Hepatocyte (in vitro differentiated cells): ENCODE measurements at regions not wholly inside any gene's neighbourhood (a gene's known extent, or its start where the extent isn't known, plus 50 kb on each side); places are given as distances from the start of the nearest gene placed in this dataset.

ENCODE experiments used
- CTCF ChIP-seq: fragments of 200-600 bp; sonication (generic); IDR thresholded peaks from 2 replicates; pipeline ENCODE4 v1.5.1; 2016; ENCODE audit warnings: antibody characterized with exemption, mild to moderate bottlenecking; ENCODE audit not compliant: poor library complexity
- EZH2 ChIP-seq: fragments of 200-600 bp; sonication (generic); IDR thresholded peaks from 2 replicates; pipeline ENCODE4 v1.6.1; 2016; ENCODE audit warnings: antibody characterized with exemption, mild to moderate bottlenecking, borderline replicate concordance
- EZH2phosphoT487 ChIP-seq: fragments of 200-600 bp; sonication (generic); IDR thresholded peaks from one replicate; pipeline ENCODE4 v1.6.1; 2018; ENCODE audit warnings: antibody characterized with exemption, mild to moderate bottlenecking, low read depth, moderate library complexity; ENCODE audit not compliant: unreplicated experiment, severe bottlenecking

GRCh38 chr11:122339436-122340060 lies 223.5 kb upstream of the BLID start:
- TF ChIP-seq CTCF (no peak), EZH2 (no peak), EZH2phosphoT487 (no peak)
